ENCODE measurements at regions not wholly inside any gene's neighbourhood (a gene's known extent, or its start where the extent isn't known, plus 50 kb on each side); places are given as distances from the start of the nearest gene placed in this dataset.

DNA sequence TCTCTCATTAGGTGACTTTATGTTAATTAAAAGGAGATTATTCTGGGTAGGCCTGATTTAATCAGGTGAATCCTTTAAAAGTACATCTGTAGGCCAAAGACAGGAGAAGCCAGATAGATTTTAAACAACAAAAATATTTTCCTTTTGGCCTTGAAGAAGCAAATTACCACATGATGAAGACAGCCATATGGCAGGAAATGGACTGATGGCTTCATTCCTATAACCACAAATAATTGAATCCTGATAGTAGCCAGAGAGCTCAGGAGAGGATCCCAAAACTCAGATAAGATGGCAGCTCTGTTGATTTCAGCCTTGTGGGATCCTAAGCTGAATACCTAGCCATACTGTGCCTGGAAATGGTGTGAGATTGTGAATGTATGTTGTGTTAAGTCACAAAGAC lies 66.1 kb upstream of the PRKX start:
- TF ChIP-seq SP1 (IDR thresholded peaks at IDR 0.05) (no peak), NFRKB (IDR thresholded peaks at IDR 0.05) (no peak), ZNF384 (IDR thresholded peaks at IDR 0.05) (no peak), HDGF (IDR thresholded peaks at IDR 0.05; ENCODE audit: borderline replicate concordance) (no peak), FOXA1 (IDR thresholded peaks at IDR 0.05) (no peak), SUZ12 (IDR thresholded peaks at IDR 0.05) (no peak), ARNT (IDR thresholded peaks at IDR 0.05) (no peak), FOXM1 (IDR thresholded peaks at IDR 0.05; ENCODE audit: borderline replicate concordance) (no peak), ELF4 (IDR thresholded peaks at IDR 0.05) (no peak), BHLHE40 (IDR thresholded peaks at IDR 0.05; ENCODE audit: borderline replicate concordance) (no peak)
- TF ChIP-seq, protein P1, sequence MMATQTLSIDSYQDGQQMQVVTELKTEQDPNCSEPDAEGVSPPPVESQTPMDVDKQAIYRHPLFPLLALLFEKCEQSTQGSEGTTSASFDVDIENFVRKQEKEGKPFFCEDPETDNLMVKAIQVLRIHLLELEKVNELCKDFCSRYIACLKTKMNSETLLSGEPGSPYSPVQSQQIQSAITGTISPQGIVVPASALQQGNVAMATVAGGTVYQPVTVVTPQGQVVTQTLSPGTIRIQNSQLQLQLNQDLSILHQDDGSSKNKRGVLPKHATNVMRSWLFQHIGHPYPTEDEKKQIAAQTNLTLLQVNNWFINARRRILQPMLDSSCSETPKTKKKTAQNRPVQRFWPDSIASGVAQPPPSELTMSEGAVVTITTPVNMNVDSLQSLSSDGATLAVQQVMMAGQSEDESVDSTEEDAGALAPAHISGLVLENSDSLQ (IDR thresholded peaks at IDR 0.05): no peak
